GM21723 (cell line): ENCODE measurements at regions not wholly inside any gene's neighbourhood (a gene's known extent, or its start where the extent isn't known, plus 50 kb on each side); places are given as distances from the start of the nearest gene placed in this dataset.
"Not testable (repeated sequence)": the region's sequence is repeated elsewhere in the genome, so short reads cannot be mapped to it uniquely, and the experiment has no call there.

Source experiments
- ATAC-seq: cut with Tn5 transposase; IDR thresholded peaks from one replicate; pipeline ENCODE4 v1.9.1; 2021; ENCODE audit warnings: mild to moderate bottlenecking, moderate library complexity; ENCODE audit not compliant: unreplicated experiment

DNA sequence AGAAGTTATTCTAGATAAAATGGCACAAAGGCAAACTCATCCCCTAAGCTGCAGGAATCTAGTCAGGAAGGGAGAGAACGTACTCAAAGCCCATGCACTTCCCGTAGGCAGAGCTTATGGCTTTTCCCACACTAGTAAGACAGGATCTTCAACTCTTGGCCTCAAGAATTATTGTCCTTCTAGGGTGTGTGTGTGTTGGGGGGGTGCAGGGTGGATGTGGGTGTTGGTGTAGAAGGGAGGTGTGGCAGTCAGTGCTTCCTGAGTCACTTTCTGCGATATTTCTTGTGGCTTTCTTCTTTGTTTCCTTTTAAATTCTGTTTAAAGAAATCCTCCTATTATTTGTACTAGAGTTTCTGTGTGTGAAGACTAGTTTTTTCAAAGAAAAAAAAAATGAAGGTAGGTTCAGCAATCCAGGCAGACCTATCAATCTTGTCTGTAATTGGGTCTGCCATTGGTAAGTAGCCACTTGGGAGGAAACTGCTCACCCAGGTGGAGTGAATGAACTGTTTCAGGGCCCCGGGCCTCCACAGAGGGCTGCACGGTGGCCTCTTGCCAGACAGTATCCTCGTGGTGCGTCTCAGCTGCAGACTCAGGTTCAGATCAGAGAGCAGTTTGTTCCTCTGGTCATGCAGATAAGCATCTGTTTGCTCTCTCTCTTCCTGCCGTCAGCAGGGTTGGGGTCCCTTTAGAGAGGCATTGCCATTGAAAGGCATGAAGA is 131.9 kb downstream of the NPR3 start:
- no peak for ATAC-seq

DNA sequence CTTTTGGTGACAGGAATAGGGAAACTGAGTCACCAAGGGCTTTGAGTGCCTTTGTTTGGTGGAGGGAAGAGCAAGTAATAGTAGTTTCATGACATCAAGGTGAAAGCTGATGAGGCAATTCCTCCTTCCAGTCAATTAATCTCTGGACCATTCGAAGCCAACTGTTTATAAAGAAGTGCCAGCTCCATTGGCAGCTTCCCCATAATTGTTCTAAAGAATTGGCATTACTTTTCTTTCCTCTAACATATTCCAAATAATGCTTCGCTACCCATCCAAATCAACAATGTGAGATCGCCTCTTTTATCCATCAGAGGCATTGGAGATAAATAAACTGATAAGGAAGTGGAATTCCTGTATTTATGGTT is 132.4 kb downstream of the NPR3 start:
- ATAC-seq, result no peak

- ATAC-seq, result no peak
Measured at GRCh38 chr5:32845171-32845570, 134.1 kb downstream of the NPR3 start.

- ATAC-seq, result no peak
Measured at GRCh38 chr5:32848120-32848519, 137.0 kb downstream of the NPR3 start.

DNA sequence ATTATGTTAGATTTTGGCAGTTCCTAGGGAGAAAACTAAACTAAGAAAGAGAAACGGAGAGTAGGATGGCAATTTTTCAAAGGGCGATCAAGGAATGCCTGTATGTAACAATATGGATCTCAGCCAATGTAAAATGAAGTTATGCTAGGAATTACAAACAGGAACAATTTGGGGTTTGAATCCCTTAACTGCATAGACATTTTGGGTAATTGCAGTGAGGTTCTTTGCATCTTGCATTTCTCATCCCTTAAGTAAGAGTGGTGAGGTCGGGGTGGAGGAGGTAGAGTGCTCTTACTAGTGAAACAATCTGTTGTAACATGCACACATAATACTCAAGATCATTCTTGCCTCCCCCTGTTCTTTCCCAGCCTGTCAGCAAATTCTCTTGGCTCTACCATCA is 137.6 kb downstream of the NPR3 start:
- ATAC-seq, result no peak

- no peak for ATAC-seq
Measured at GRCh38 chr5:32850817-32851496, 139.8 kb downstream of the NPR3 start.

DNA sequence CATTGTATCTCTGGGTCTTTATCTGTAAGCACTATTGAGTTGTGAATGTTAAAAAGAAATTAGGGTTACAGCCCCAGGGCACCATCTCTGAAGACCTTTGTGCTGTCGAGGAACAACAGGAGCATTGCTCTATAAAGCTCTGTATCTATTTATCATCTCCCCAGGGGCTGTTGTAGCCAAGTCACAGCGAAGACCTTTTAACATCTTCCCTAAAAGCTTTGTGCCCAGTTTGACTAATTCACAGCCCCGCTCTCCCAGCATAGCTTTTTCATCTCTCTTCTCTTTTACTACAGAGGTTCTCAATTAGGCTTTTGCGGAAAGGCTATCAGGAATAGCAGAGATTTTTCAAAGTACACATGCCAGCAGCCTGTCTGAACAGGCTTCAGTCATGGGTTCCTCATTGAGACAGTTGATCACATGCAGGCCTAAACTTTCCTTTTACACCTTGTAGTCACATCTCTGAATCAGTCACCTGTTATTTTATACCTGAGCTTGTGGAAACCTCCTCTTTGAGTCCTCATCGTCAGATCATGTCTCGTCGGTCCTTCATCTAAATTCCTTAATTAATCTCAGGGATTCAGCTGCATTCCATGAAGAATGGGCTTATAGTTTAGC is 140.5 kb downstream of the NPR3 start:
- ATAC-seq, result no peak

- ATAC-seq, result no peak
Measured at GRCh38 chr5:32852535-32852934, 141.4 kb downstream of the NPR3 start.

DNA sequence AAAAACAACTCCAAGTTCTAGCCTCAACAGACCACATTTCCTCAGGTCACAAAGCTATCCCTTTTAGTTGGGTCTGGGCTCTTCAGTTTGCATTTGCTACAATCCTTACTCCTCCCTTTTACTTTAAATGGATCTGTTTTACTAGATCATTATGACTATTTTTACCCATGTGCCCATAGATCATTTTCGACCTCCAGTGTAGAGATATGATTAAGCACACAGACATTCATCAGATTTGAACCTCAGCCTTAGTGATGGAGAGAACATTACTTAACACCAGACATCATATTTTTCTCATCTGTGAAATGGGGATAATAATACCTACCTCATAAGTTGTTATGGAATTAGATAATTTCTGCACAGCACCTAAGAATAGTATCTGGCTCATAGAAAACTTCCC is 141.9 kb downstream of the NPR3 start:
- no peak for ATAC-seq

GRCh38 chr5:32854473-32854872 is 143.4 kb downstream of the NPR3 start:
- ATAC-seq, result no peak

- no peak for ATAC-seq
Measured at GRCh38 chr5:32859211-32859641, 148.1 kb downstream of the NPR3 start.

DNA sequence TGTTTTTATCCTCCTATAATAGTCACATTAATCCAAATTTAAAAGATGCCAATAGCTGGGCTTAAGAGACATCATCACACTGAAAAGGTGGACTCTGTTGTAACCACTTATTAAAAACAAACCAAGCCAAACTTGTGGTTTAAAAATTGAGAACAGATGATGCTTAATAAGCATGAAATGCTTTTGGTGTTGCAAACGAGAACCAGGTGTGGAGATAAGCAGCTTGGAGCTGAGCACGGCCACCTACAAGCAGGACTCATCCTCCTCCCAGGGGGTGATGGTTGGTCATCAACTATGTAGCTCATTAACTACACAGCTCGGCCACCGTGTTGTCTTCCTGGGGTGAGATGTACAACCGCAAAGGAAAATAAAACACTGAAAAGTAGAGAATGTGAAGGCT is 154.4 kb downstream of the NPR3 start:
- ATAC-seq, result no peak

DNA sequence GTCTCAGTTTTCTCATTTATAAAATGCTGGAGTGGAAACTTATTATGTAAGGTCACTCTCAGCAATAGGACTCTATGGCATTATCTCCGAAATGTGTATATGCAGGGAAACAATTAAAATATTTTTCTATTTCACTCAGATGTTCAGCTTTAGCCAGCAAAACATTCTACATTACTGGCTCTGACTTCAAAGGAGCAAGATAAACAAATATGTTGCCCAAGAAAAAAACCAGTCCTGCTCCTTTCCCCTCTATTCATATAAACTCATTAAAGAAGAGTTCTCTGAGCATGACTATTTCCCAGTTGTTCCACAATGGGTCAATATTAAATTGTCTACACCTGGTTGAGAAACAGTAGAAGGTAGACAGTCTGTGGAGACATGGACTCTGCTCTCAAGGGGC is 155.0 kb downstream of the NPR3 start:
- no peak for ATAC-seq

DNA sequence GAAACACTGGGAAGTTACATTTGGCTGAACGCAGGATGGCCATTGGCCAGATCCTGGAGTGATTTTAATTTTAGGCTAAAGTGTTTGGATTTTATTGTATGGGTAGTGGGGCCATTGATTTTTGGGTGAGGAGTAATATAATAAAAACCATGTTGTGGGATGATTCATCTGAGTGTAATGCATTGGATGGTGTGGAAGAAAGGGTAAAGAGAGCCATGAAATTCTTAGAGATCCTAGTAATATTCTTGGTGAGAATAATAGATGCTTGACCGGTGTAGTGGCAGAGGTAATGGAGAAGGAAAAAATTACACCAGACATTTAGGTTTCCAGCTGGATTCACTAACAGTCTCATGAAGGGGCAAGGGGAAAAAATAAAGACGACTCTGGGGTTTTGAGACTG is 158.1 kb downstream of the NPR3 start:
- ATAC-seq, result no peak

- ATAC-seq, result no peak
Measured at GRCh38 chr5:32876791-32877190, 165.7 kb downstream of the NPR3 start.

- not testable (repeated sequence) for ATAC-seq
Measured at GRCh38 chr5:32879364-32879763, 168.2 kb downstream of the NPR3 start.

DNA sequence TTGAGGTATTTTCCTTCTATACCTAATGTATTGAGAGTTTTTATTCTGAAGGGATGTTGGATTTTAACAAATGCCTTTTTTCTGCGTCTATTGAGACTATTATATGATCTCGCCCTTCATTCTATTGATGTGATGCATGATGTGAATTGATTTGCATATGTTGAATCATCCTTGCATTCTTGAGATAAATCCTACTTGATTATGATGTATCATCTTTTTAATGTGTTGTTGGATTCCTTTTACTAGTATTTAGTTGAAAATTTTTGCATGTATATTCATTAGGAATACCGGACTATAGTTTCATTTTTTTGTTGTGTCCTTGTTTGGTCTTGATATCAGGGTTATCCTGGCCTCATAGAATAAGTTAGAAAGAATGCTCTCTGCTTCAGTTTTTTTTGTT is 169.7 kb downstream of the NPR3 start:
- no peak for ATAC-seq

DNA sequence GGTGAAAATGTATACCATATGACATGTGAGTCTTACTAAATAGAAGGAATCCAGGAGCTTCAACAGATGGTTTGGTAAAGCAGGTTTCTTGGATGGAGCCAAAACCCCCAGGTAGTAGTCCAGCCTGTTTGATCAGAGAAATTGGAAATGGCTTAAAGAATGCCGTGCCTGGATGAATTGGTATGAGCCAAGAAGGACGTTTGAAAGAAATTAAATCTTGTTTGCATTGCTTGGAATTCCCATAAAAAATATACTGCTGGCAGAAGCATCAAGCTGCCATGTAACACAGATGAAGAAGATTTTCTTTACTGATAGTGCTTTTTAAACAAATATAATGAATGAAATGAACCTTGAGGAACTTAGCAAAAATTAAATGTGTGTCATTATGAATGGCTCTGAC is 176.3 kb downstream of the NPR3 start:
- no peak for ATAC-seq

GRCh38 chr5:32889078-32889477 is 178.0 kb downstream of the NPR3 start:
- ATAC-seq, result no peak

GRCh38 chr5:32903613-32904012 is 192.5 kb downstream of the NPR3 start:
- ATAC-seq, result no peak

DNA sequence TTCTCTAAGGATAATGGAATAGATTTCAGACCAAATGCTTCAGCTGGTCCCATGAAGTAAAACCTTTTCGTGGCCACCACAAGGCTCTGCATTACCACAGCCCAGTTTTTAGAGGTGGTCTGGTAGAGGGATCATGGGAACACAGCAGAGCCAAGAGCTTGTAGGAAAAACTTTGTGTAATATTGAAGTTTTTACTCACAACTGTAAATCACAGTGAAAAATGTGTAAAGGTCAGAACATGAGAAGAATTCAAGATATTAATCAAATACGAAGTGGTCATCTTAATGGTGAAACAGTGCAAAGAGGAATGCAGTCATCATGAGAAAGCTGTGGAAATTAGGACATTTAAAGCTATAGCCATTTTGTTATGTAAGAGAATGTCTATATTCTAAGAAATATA is 197.5 kb downstream of the NPR3 start:
- ATAC-seq, result no peak

GRCh38 chr5:32909207-32909606 is 198.1 kb downstream of the NPR3 start:
- no peak for ATAC-seq
